Astrocyte (in vitro differentiated cells and primary cell): ENCODE measurements at regions not wholly inside any gene's neighbourhood (a gene's known extent, or its start where the extent isn't known, plus 50 kb on each side); places are given as distances from the start of the nearest gene placed in this dataset.
"Not testable (repeated sequence)": the region's sequence is repeated elsewhere in the genome, so short reads cannot be mapped to it uniquely, and the experiment has no call there.

Experiments used
- DNase-seq: peaks from one replicate; pipeline ENCODE4 v3.0.0-alpha.2; 2010; ENCODE audit warnings: low read depth
- FAIRE-seq: peaks from 2 replicates; lab custom pipeline; 2011; peaks lifted over from hg19 to GRCh38; lab: Jason Lieb, UNC
- H2AFZ ChIP-seq: 2 replicates; pipeline ENCODE4 v1.6.0; 2012; ENCODE audit warnings: low read depth, low read length, inconsistent platforms
- H3K27ac ChIP-seq: 2 replicates; pipeline ENCODE4 v1.5.1; 2011; ENCODE audit warnings: low read depth, low read length, inconsistent platforms
- H3K27me3 ChIP-seq: 2 replicates; pipeline ENCODE4 v1.6.0; 2011; ENCODE audit warnings: low read length, inconsistent platforms; ENCODE audit not compliant: insufficient read depth
- H3K36me3 ChIP-seq: 2 replicates; pipeline ENCODE4 v1.5.1; 2011; ENCODE audit warnings: low read length, inconsistent platforms; ENCODE audit not compliant: insufficient read depth
- H3K4me1 ChIP-seq: 2 replicates; pipeline ENCODE4 v1.5.1; 2011; ENCODE audit warnings: low read length, inconsistent platforms; ENCODE audit not compliant: insufficient read depth
- H3K4me2 ChIP-seq: 2 replicates; pipeline ENCODE4 v1.6.0; 2012; ENCODE audit warnings: low read length, inconsistent platforms
- H3K4me3 ChIP-seq: 2 replicates; pipeline ENCODE4 v1.5.1; 2011; ENCODE audit warnings: low read depth, mild to moderate bottlenecking, low read length, inconsistent platforms; ENCODE audit not compliant: insufficient read depth
- H3K79me2 ChIP-seq: 2 replicates; pipeline ENCODE4 v1.6.0; 2012; ENCODE audit warnings: mild to moderate bottlenecking, low read length, inconsistent platforms; ENCODE audit not compliant: insufficient read depth
- H3K9ac ChIP-seq: 2 replicates; pipeline ENCODE4 v1.6.0; 2012; ENCODE audit warnings: mild to moderate bottlenecking, low read length, inconsistent platforms
- H3K9me3 ChIP-seq: 2 replicates; pipeline ENCODE4 v1.5.1; 2012; ENCODE audit warnings: low read depth, mild to moderate bottlenecking, low read length, inconsistent platforms; ENCODE audit not compliant: insufficient read depth
- H4K20me1 ChIP-seq: 2 replicates; pipeline ENCODE4 v1.6.0; 2012; ENCODE audit warnings: low read length, inconsistent platforms; ENCODE audit not compliant: insufficient read depth
- H3K27ac Mint-ChIP-seq: one replicate; pipeline ENCODE4 v1.8.0; 2021; ENCODE audit warnings: mild to moderate bottlenecking, mixed read lengths; ENCODE audit not compliant: unreplicated experiment
- H3K27me3 Mint-ChIP-seq: one replicate; pipeline ENCODE4 v1.8.0; 2021; ENCODE audit warnings: low read depth, mixed read lengths; ENCODE audit not compliant: unreplicated experiment
- H3K36me3 Mint-ChIP-seq: one replicate; pipeline ENCODE4 v1.8.0; 2021; ENCODE audit warnings: low read depth, mixed read lengths; ENCODE audit not compliant: unreplicated experiment
- H3K4me1 Mint-ChIP-seq: one replicate; pipeline ENCODE4 v1.8.0; 2021; ENCODE audit warnings: low read depth, mixed read lengths; ENCODE audit not compliant: unreplicated experiment
- H3K4me3 Mint-ChIP-seq: one replicate; pipeline ENCODE4 v1.8.0; 2021; ENCODE audit warnings: mild to moderate bottlenecking, moderate library complexity, mixed read lengths; ENCODE audit not compliant: unreplicated experiment
- H3K9me3 Mint-ChIP-seq: one replicate; pipeline ENCODE4 v1.8.0; 2021; ENCODE audit warnings: mild to moderate bottlenecking, mixed read lengths; ENCODE audit not compliant: unreplicated experiment

GRCh38 chr7:76930416-76930815, 101.7 kb downstream of the SPDYE17 start:
- H3K36me3 ChIP-seq, H3K4me1 ChIP-seq, H3K9me3 ChIP-seq, H3K27me3 ChIP-seq, DNase-seq, H3K27ac Mint-ChIP-seq, H3K4me2 ChIP-seq, H3K36me3 Mint-ChIP-seq, H4K20me1 ChIP-seq, FAIRE-seq, H3K27me3 Mint-ChIP-seq, H3K9ac ChIP-seq, H3K79me2 ChIP-seq, H3K4me3 ChIP-seq, H2AFZ ChIP-seq, H3K9me3 Mint-ChIP-seq, H3K4me1 Mint-ChIP-seq, H3K27ac ChIP-seq, H3K4me3 Mint-ChIP-seq: not testable (repeated sequence)

- not testable (repeated sequence) for H2AFZ ChIP-seq, FAIRE-seq, H3K4me1 Mint-ChIP-seq, H3K27ac ChIP-seq, H3K9ac ChIP-seq, H3K27ac Mint-ChIP-seq, H3K9me3 ChIP-seq, H3K4me3 Mint-ChIP-seq, H3K27me3 ChIP-seq, H3K4me1 ChIP-seq, H3K36me3 ChIP-seq, H3K4me2 ChIP-seq, H3K36me3 Mint-ChIP-seq, H3K4me3 ChIP-seq, DNase-seq, H4K20me1 ChIP-seq, H3K27me3 Mint-ChIP-seq, H3K79me2 ChIP-seq, H3K9me3 Mint-ChIP-seq
Observed at GRCh38 chr7:76928751-76929150, 103.4 kb downstream of the SPDYE17 start.

GRCh38 chr7:76927741-76928393, 104.3 kb downstream of the SPDYE17 start:
- H3K4me3 ChIP-seq, H3K79me2 ChIP-seq, FAIRE-seq, H3K27me3 ChIP-seq, H3K4me1 Mint-ChIP-seq, H3K27ac Mint-ChIP-seq, H3K9me3 ChIP-seq, H3K4me3 Mint-ChIP-seq, H3K9me3 Mint-ChIP-seq, H3K9ac ChIP-seq, H3K27me3 Mint-ChIP-seq, H4K20me1 ChIP-seq, H3K36me3 ChIP-seq, H3K36me3 Mint-ChIP-seq, DNase-seq, H3K27ac ChIP-seq, H2AFZ ChIP-seq, H3K4me1 ChIP-seq, H3K4me2 ChIP-seq: not testable (repeated sequence)

GRCh38 chr7:76926416-76926815, 105.7 kb downstream of the SPDYE17 start:
- DNase-seq, H3K4me2 ChIP-seq, H3K36me3 ChIP-seq, H3K4me3 ChIP-seq, H3K27me3 Mint-ChIP-seq, H3K9ac ChIP-seq, FAIRE-seq, H3K79me2 ChIP-seq, H3K36me3 Mint-ChIP-seq, H3K4me3 Mint-ChIP-seq, H3K9me3 ChIP-seq, H3K27me3 ChIP-seq, H4K20me1 ChIP-seq, H3K4me1 Mint-ChIP-seq, H3K27ac Mint-ChIP-seq, H3K27ac ChIP-seq, H2AFZ ChIP-seq, H3K4me1 ChIP-seq, H3K9me3 Mint-ChIP-seq: not testable (repeated sequence)

GRCh38 chr7:76924756-76925155, 107.4 kb downstream of the SPDYE17 start:
- not testable (repeated sequence) for H3K4me3 Mint-ChIP-seq, H3K9me3 Mint-ChIP-seq, H3K27ac Mint-ChIP-seq, H3K79me2 ChIP-seq, FAIRE-seq, H4K20me1 ChIP-seq, H3K9ac ChIP-seq, H3K4me1 Mint-ChIP-seq, H3K4me1 ChIP-seq, H3K4me2 ChIP-seq, H3K27ac ChIP-seq, DNase-seq, H3K36me3 Mint-ChIP-seq, H3K27me3 ChIP-seq, H3K9me3 ChIP-seq, H3K36me3 ChIP-seq, H3K27me3 Mint-ChIP-seq, H3K4me3 ChIP-seq, H2AFZ ChIP-seq

GRCh38 chr7:76918619-76919018, 113.5 kb downstream of the SPDYE17 start:
- not testable (repeated sequence) for H3K27ac ChIP-seq, H4K20me1 ChIP-seq, H3K27me3 ChIP-seq, H2AFZ ChIP-seq, H3K4me1 Mint-ChIP-seq, H3K9me3 Mint-ChIP-seq, H3K27me3 Mint-ChIP-seq, H3K79me2 ChIP-seq, H3K36me3 Mint-ChIP-seq, H3K4me1 ChIP-seq, DNase-seq, H3K9ac ChIP-seq, H3K36me3 ChIP-seq, H3K9me3 ChIP-seq, H3K4me2 ChIP-seq, H3K4me3 ChIP-seq, FAIRE-seq, H3K27ac Mint-ChIP-seq, H3K4me3 Mint-ChIP-seq
